IgD-negative memory B cell (primary cell): ENCODE measurements at regions not wholly inside any gene's neighbourhood (a gene's known extent, or its start where the extent isn't known, plus 50 kb on each side); places are given as distances from the start of the nearest gene placed in this dataset.
A peak's percentile ranks its signal among the peaks of the same experiment; 100 is the strongest.
"Not testable (repeated sequence)": the region's sequence is repeated elsewhere in the genome, so short reads cannot be mapped to it uniquely, and the experiment has no call there.

Experiments used
- H3K27ac Mint-ChIP-seq, 3 donors: one replicate each; pipeline ENCODE4 v1.8.0; 2020 to 2022; ENCODE audit warnings: mild to moderate bottlenecking in 3 of 3, mixed read lengths in 3 of 3, moderate library complexity in 1 of 3
- H3K27me3 Mint-ChIP-seq: one replicate; pipeline ENCODE4 v1.8.0; 2021; ENCODE audit warnings: mixed read lengths
- H3K36me3 Mint-ChIP-seq: one replicate; pipeline ENCODE4 v1.8.0; 2020; ENCODE audit warnings: mild to moderate bottlenecking, mixed read lengths
- H3K4me1 Mint-ChIP-seq, 3 donors: one replicate each; pipeline ENCODE4 v1.8.0; 2020 to 2022; ENCODE audit warnings: mixed read lengths in 3 of 3, mild to moderate bottlenecking in 1 of 3
- H3K4me3 Mint-ChIP-seq, 4 donors: one replicate each; pipeline ENCODE4 v1.8.0; 2020 to 2022; ENCODE audit warnings: mild to moderate bottlenecking in 4 of 4, mixed read lengths in 4 of 4, moderate library complexity in 3 of 4
- H3K9me3 Mint-ChIP-seq, 3 donors: one replicate each; pipeline ENCODE4 v1.8.0; 2020 to 2021; ENCODE audit warnings: mixed read lengths in 3 of 3, mild to moderate bottlenecking in 1 of 3

DNA sequence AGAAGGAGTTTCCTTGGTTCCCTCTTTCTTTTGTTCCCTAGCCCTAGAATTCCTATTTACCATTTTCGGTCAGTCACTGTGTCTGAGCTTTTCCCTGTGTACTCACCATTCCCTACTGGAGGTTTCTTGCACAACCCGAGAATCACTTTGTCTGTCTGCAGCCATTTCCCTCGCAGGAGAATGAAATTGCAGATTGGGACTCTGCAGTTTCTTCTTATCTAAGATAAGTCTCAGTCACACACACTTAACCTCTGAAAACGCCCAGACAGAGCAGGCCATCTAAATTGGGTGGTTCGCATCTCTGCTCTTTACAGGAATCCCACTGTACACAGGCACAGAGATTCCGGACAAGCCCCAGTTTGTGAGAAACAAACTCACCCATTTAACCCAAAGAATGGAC is 58.6 kb upstream of the CNTNAP2 start:
- Mint-ChIP-seq H3K4me3 (no peak overlapping the region), H3K36me3 (no peaks in the 10 kb centered on the region), H3K4me1 (no peaks in the 10 kb centered on the region), H3K27ac (peak overlapping the region in 1 of 3 donors; percentile 28), H3K9me3 (no peaks in the 10 kb centered on the region), H3K27me3 (no peaks in the 10 kb centered on the region)

- Mint-ChIP-seq H3K27me3 (no peaks in the 10 kb centered on the region), H3K9me3 (no peaks in the 10 kb centered on the region), H3K4me1 (no peaks in the 10 kb centered on the region), H3K36me3 (no peaks in the 10 kb centered on the region), H3K4me3 (no peak overlapping the region), H3K27ac (no peak overlapping the region)
These were observed 61.7 kb upstream of the CNTNAP2 start for GRCh38 chr7:146054909-146055308.

DNA sequence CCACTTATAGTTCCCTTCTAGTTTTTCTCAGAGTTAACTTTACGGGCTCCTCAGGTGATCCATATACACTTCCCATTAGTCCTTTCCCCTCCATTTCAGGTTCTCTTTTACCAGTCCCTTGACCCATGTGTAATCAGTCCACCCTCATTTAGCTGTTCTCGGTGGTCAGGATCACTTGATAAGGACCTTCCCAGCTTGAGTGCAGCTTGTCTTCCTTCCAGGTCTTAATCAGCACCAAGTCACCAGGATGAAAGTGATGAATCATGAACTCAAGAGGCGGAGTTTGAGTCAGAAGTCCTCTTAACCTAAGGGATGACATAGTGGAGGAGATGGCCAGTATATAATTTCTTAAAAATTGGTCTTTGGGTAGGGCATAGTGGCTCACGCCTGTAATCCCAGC is 63.1 kb upstream of the CNTNAP2 start:
- Mint-ChIP-seq H3K4me1 (no peaks in the 10 kb centered on the region), H3K27ac (no peak overlapping the region), H3K4me3 (no peak overlapping the region), H3K36me3 (no peaks in the 10 kb centered on the region), H3K27me3 (no peaks in the 10 kb centered on the region), H3K9me3 (no peaks in the 10 kb centered on the region)

DNA sequence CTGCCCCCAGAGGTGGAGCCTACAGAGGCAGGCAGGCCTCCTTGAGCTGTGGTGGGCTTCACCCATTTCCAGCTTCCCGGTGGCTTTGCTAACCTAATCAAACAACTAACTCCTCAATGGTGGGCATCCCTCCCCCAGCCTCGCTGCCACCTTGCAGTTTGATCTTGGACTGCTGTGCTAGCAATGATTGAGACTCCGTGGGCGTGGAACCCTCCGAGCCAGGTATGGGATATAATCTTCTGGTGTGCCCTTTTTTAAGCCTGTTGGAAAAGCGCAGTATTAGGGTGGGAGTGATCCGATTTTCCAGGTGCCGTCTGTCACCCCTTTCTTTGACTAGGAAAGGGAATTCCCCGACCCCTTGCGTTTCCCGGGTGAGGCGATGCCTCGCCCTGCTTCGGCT is 73.3 kb upstream of the CNTNAP2 start:
- H3K27ac Mint-ChIP-seq, H3K4me1 Mint-ChIP-seq, H3K9me3 Mint-ChIP-seq, H3K27me3 Mint-ChIP-seq, H3K4me3 Mint-ChIP-seq, H3K36me3 Mint-ChIP-seq: not testable (repeated sequence)

DNA sequence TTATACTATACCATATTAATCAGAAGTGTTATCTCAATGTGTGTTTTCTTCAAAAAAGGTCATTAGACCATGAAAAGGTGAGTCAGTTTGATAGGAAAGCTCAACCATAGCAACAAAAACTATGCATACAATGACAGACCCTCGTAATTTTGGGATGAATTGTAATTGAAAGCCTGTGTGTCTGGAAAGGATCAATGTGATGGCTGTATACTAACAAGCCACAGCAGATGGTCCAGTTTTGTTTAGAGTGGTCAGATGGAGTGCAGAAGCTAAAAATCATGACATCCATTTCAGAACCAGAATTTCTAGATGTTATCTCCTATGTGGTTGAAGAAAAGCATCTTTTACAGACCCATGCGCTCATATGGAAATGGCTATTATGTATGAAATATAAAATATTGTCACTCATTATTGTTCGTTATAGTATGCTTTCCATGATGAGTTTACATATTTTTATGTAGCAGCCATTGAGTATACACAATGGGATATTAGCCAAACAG is 88.3 kb upstream of the CNTNAP2 start:
- Mint-ChIP-seq H3K4me3 (no peak overlapping the region), H3K36me3 (no peaks in the 10 kb centered on the region), H3K27ac (no peak overlapping the region), H3K4me1 (no peaks in the 10 kb centered on the region), H3K27me3 (no peaks in the 10 kb centered on the region), H3K9me3 (peaks cover 0 to 8% (median 3%) of the 10 kb centered on the region in 3 donors)

DNA sequence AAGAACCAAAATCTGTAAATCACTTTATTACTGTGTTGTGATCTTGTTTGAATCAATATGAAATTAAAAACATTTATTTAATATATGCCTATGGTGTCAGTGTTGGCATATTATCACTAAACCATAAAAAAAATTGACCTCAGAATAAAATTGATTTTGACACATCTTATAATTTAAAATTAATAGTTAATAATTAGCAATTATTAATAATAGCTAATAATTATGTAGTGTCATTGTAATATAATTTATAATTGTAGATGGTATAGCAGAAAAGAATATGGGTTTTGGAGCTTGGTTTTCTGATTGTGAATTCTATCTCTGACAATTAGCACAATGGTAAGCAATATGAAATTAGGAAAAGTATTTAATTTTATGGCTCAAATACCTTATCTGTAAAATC is 89.4 kb upstream of the CNTNAP2 start:
- Mint-ChIP-seq H3K27me3 (no peaks in the 10 kb centered on the region), H3K27ac (no peak overlapping the region), H3K4me1 (no peaks in the 10 kb centered on the region), H3K4me3 (no peak overlapping the region), H3K9me3 (peaks cover 0 to 8% (median 3%) of the 10 kb centered on the region in 3 donors), H3K36me3 (no peaks in the 10 kb centered on the region)

GRCh38 chr7:146022776-146023175 is 93.8 kb upstream of the CNTNAP2 start:
- peaks cover 0 to 14% (median 3%) of the 10 kb centered on the region in 3 donors for H3K9me3 Mint-ChIP-seq
- no peak overlapping the region for H3K27ac Mint-ChIP-seq
- H3K27me3 Mint-ChIP-seq: no peaks in the 10 kb centered on the region
- no peak overlapping the region for H3K4me3 Mint-ChIP-seq
- no peaks in the 10 kb centered on the region for H3K36me3 Mint-ChIP-seq
- no peaks in the 10 kb centered on the region for H3K4me1 Mint-ChIP-seq

- H3K36me3 Mint-ChIP-seq, H3K9me3 Mint-ChIP-seq, H3K27me3 Mint-ChIP-seq, H3K4me3 Mint-ChIP-seq, H3K4me1 Mint-ChIP-seq, H3K27ac Mint-ChIP-seq: not testable (repeated sequence)
These were observed 97.3 kb upstream of the CNTNAP2 start for GRCh38 chr7:146019041-146020004.

- H3K27me3 Mint-ChIP-seq, H3K4me1 Mint-ChIP-seq, H3K27ac Mint-ChIP-seq, H3K9me3 Mint-ChIP-seq, H3K4me3 Mint-ChIP-seq, H3K36me3 Mint-ChIP-seq: not testable (repeated sequence)
These were observed 99.2 kb upstream of the CNTNAP2 start for GRCh38 chr7:146017366-146017765.

GRCh38 chr7:146014154-146014553 is 102.4 kb upstream of the CNTNAP2 start:
- not testable (repeated sequence) for H3K4me1 Mint-ChIP-seq, H3K9me3 Mint-ChIP-seq, H3K4me3 Mint-ChIP-seq, H3K36me3 Mint-ChIP-seq, H3K27ac Mint-ChIP-seq, H3K27me3 Mint-ChIP-seq

GRCh38 chr7:146008293-146008692 is 108.3 kb upstream of the CNTNAP2 start:
- no peaks in the 10 kb centered on the region for H3K36me3 Mint-ChIP-seq
- H3K27me3 Mint-ChIP-seq: peaks cover 8% of the 10 kb centered on the region
- H3K4me3 Mint-ChIP-seq: no peak overlapping the region
- peaks cover 0 to 2% (median 0%) of the 10 kb centered on the region in 3 donors for H3K4me1 Mint-ChIP-seq
- no peak overlapping the region for H3K27ac Mint-ChIP-seq
- H3K9me3 Mint-ChIP-seq: peaks cover 0 to 3% (median 2%) of the 10 kb centered on the region in 3 donors

- Mint-ChIP-seq H3K9me3 (peaks cover 0 to 6% (median 0%) of the 10 kb centered on the region in 3 donors), H3K4me1 (peaks cover 5 to 13% (median 9%) of the 10 kb centered on the region in 3 donors), H3K27me3 (peaks cover 12% of the 10 kb centered on the region), H3K4me3 (no peak overlapping the region), H3K36me3 (no peaks in the 10 kb centered on the region), H3K27ac (no peak overlapping the region)
These were observed 111.8 kb upstream of the CNTNAP2 start for GRCh38 chr7:146004805-146005204.

- Mint-ChIP-seq H3K27ac (peak overlapping the region in 1 of 3 donors; percentile 18), H3K9me3 (peaks cover 0 to 6% (median 0%) of the 10 kb centered on the region in 3 donors), H3K4me1 (peaks cover 5 to 13% (median 9%) of the 10 kb centered on the region in 3 donors), H3K4me3 (peak overlapping the region in 1 of 4 donors; percentile 39), H3K36me3 (no peaks in the 10 kb centered on the region), H3K27me3 (peaks cover 12% of the 10 kb centered on the region)
These were observed 114.0 kb upstream of the CNTNAP2 start for GRCh38 chr7:146002431-146003078.

- H3K4me3 Mint-ChIP-seq: no peak overlapping the region
- no peak overlapping the region for H3K27ac Mint-ChIP-seq
- H3K27me3 Mint-ChIP-seq: peaks cover 12% of the 10 kb centered on the region
- no peaks in the 10 kb centered on the region for H3K36me3 Mint-ChIP-seq
- H3K9me3 Mint-ChIP-seq: peaks cover 0 to 6% (median 0%) of the 10 kb centered on the region in 3 donors
- peaks cover 5 to 13% (median 9%) of the 10 kb centered on the region in 3 donors for H3K4me1 Mint-ChIP-seq
These were observed 114.6 kb upstream of the CNTNAP2 start for GRCh38 chr7:146002008-146002407.

GRCh38 chr7:146000882-146001281 is 115.7 kb upstream of the CNTNAP2 start:
- peaks cover 5 to 13% (median 9%) of the 10 kb centered on the region in 3 donors for H3K4me1 Mint-ChIP-seq
- peak overlapping the region in 1 of 4 donors; percentile 33 for H3K4me3 Mint-ChIP-seq

More at GRCh38 chr7:146000882-146001281, 115.7 kb upstream of the CNTNAP2 start:
- peaks cover 0 to 6% (median 0%) of the 10 kb centered on the region in 3 donors for H3K9me3 Mint-ChIP-seq
- H3K36me3 Mint-ChIP-seq: no peaks in the 10 kb centered on the region
- peaks cover 10% of the 10 kb centered on the region for H3K27me3 Mint-ChIP-seq
- H3K27ac Mint-ChIP-seq: no peak overlapping the region
